NCI-H345 treated with DMSO at 0.1 percent for 48 hours (cell line): ENCODE measurements at regions not wholly inside any gene's neighbourhood (a gene's known extent, or its start where the extent isn't known, plus 50 kb on each side); places are given as distances from the start of the nearest gene placed in this dataset.

Source experiments
- DNase-seq: peaks from one replicate; lab custom pipeline; 2025; ENCODE audit not compliant: unreplicated experiment; lab: John Stamatoyannopoulos, UW

DNA sequence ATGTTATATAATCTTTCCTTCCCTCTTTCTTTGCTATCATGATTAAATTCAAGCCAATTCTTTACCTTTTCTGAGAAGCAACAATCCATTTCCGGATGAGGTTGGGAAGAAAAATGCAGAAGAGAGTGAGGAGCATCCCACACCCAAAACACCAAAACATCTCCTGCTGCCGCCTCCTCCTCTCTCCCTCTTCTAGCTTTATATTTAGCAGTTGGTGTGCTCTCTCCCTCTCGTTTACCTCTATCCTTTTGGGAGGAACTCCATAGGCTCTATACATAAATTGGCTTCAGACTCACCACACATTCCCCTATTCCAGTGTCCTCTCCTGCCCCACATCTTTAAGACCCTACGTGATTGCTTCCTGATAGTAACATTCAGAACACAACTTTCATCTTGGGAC is 332.2 kb upstream of the PLXNA2 start:
- DNase-seq = no peak

DNA sequence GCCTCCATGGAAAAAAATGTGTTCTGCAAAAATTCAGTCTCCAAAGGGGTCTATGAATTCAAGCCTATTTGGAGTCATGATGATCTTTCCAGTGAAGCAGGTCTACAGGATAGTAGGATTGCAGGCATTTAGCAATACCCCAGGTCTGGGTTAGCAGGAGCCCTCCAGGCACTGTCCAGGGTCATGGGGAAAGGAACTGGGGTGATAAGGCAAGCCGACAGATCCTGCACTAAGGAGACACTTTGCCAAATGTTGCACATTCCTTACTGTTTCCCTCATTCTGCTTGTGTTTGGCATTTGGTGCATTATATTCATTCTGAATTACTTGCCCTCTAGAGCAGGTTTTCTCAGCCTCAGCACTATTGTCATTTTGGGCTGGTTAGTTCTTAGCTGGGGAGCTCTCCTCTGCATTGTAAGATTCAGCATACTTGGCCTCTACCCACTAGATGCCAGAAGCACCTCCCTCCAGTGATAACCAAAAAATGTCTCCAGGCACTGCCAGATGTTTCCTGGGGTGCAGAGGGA is 333.3 kb upstream of the PLXNA2 start:
- DNase-seq = no peak

DNA sequence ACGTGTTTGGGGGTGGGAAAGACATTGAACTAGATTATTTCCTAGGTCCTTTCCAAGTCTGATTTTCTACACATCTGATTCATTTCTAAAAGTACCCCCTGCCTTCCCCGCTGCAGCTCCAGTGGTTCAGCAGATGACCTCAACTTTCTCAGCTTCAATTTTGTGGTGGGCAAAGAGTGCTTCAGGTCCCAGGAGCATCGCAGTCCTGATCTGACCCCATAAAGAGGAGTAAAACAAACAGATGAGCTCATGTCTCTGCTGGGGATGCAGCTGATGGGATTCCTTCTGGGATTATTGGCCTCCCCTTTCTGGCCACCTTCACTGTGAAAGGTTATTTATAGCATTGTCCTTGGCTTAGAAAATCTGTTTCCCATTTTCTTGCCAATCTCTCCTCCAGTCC is 337.0 kb upstream of the PLXNA2 start:
- DNase-seq = no peak

DNA sequence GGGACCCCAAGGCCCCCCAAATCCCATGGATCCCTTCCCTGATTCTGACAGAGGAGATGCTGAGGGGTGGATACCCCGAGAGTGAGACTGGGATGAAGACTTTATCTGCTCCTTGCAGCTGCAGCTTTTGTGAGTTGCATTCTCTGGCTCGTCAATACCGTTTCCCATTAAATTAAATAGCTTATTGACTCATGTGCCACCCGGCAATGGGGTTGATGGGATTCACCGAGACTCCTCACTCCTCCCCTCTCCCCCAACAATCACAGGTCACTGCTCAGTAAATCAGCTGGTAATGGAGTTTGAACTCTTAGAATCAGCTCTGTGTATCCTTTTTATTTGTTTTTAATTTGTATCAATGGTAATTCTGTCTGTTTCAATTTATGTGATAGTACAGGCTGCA is 337.5 kb upstream of the PLXNA2 start:
- DNase-seq = no peak

DNA sequence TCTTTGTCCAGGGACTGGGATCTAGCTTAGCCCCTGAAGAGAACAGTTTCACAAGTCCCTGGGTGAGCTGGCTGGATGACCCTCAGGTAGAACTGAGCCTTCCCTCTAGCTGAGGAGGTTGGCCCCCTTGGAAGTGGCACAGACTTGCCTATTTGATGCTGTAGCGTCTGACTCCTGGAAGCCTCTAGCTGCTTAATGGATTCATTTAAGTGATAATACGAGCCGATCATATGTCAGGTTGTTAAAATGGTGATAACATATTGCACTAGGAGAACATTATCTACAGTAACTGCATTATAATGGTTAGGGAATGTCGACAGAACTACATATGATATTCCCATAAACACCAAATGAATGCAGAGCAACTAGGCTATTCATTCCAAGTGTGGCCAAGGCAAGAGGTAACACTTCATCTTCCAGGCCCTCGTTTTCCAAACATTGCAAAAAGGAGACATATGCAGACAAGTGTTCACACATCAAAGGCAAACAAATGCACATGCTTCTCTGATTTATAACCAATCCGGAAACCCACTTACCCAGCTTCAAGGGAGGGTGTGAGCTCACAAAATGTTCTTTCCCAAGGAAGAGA is 340.1 kb upstream of the PLXNA2 start:
- no peak for DNase-seq

DNA sequence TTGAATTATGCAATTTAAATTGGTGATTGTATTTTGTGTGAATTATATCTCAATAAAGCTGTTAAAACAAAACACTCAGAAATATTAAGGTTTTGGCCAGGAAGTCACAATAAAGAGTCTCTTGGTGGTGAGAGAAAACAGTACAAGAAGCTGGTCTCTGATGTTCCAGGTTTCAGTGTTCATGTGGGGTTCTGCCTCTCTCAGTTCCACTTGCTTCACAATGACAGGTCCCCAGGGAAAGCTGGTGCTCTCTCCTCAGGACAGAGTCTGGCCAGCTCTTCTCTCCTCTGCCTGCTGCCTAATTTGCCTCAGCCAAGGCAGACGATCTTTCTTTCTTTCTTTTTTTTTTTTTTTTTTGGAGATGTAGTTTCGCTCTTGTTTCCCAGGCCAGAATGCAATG is 342.9 kb upstream of the PLXNA2 start:
- DNase-seq = no peak

DNA sequence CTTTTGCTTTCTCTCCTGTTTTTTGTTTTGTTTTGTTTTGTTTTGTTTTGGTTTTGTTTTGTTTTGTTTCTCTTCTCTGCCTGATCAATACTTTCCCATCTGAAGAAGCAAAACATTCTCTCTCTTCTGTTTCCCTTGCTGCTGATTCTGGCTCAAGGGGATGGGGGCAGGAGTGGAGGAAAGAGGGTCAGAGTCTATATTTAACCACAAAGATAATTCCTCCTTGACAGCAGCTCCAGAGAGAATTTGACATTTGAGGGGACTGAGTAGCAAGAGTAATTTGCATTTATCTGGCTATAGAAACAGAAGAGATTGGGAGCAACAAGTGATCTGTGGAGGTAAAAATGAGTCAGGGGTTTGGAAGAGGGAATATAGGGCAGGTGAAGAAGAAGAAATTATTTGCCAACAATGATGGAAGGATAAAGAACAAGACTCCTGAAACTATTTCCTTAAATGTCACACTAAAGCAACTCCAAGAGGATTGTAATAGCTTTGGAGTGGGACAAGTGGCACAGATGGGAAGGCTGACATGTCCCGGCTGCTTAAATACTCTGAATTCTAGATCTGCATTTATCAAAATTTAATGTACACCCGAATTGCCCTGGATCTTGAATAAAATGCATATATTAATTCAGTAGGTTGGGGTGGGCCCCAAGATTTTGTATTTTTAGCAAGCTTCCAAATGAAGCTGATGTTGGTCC is 349.3 kb upstream of the PLXNA2 start:
- no peak for DNase-seq

DNA sequence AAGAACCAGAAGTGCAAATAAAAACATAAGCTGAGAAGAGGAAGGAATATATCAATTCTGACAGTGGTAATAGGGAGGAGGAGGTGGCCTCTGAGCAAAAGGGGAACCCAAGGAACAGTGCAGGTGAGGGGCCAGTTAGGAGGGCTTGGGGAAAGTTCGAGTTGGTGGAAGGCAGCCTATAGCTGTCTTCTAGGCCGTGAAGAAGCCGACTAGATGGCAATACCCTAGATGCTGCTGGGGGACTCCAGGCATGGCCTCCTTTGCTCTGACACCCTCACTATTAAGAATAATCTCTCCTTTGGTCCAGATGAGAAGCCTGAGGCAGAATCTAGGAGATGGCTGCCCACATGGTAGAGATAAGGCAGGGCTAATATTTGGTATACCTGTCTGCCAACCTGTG is 351.1 kb upstream of the PLXNA2 start:
- no peak for DNase-seq

DNA sequence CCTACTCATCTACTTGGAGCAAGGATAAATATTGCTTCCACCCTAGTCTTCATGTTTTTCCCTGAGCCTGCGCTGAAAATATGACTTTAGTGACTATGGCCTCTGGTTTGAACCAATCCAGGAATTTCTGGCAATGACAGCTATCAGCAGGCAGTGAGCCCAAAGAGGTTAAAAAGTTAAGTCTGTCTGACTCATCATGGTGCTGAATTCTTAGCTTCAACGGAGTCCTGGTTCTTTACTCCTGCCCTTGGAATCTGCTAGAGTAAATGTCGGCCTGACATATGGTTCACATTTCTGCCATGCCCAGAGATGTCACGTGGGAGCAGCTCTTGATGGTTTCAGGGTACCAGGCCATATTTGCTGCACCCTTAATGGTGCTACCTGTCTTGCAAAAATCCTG is 351.6 kb upstream of the PLXNA2 start:
- no peak for DNase-seq

DNA sequence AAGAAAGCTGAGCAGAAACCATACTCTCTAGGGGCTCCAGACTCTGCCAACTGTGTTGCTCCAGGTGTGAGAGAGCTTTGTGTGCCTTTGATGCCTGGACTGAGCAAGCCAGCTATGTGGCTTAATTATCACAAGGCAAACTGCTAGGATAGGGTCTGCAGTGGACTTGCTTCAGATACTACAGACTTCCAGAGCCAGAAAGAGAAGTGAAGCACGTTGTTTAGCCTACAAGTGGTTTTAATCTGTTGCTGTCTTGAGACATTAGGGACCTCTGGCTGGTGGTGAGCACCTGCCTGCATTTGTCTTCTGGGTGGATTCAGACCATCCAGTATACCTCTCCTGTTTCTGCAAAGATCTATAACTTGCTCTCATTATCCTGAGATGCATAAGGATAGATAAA is 353.4 kb upstream of the PLXNA2 start:
- DNase-seq = no peak

DNA sequence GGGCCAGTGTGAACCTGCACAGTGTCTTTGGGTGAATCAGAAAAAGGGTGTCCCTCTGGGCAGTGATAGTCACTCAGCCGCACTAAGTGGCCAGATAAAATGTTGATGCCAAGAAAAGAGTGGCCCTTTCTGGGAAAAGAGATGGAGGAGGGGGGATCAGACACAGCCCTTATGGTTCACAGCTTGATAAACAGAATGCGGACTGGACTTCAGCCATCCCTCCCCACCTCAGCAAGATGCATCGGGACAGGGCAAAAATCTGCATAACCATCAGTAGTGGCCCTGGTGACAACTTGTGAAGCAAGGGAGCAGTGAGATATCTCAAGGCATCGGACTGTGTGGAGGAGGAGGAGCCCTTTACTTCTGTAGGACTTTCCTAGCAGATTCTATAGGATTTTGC is 353.8 kb upstream of the PLXNA2 start:
- no peak for DNase-seq

DNA sequence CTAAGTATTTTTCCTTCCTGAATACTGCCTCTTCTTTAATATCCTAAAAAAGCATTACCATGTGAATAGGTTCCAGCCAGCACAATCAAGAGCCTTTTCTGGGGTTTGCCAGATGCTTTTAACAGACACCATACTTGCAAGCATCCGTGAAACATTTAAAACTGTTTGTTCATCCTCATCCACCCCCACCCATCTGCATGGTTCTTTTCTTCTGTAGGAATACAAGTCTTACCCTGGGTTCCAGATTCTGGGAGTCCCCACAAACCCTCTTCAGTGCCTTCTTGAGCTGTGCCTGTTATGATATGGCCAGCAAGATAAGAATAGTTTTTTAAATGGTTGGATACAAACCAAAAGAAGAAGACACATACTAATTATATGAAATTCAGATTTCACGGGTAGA is 354.9 kb upstream of the PLXNA2 start:
- peak; percentile 14 for DNase-seq

DNA sequence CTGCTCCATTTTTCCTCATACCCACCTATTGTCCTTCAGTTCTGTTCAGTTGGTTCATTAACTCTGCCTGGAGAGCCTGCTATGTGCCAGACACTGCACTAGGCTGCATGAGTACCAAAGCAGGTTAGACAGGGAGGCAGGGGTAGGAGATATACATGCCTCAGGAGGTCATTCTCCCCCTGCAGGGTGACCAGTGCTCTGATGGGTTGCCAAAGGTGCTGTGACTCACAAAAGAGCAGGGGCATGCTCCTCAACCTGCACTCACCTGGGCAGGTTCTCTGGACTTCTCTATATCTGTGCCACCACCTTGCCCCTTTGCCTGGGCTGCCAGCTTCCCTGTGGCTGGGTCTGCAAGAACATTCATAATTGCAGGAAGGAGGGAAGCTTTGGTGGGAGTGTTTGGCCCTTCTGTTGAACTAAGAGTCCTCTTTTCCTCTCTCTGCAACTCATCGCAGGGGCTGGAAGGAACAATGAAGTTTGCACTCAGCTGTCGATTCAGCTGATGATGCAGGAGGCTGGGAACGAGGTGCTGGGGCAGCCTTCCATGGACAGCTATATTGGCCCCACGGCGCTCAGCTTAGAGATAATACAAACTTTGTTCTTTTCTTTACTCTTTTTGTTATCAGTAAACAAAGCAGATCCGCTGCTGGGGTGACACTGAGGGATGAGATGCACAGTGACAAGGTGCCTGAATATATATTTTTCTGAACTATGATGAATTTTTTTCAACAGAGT is 356.4 kb upstream of the PLXNA2 start:
- peak; percentile 9 for DNase-seq

DNA sequence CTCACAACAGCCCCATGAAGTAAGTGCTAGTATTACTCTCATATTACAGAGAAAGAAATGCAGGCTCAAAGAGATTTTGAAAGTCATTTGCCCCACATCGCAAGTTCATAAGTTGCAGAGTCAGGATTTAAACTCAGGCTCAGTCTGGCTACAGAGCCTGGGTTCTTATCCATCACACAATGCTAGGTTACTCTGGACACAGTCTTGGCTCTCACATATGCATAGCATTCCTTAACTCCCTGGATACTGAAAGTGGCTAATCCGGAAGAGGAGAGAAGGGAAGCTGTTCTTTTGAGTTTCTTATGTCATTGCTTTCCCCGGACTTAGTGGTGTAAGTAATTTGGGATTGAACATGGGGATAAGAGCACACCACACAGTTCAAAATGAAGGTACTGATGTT is 357.4 kb upstream of the PLXNA2 start:
- DNase-seq = no peak

DNA sequence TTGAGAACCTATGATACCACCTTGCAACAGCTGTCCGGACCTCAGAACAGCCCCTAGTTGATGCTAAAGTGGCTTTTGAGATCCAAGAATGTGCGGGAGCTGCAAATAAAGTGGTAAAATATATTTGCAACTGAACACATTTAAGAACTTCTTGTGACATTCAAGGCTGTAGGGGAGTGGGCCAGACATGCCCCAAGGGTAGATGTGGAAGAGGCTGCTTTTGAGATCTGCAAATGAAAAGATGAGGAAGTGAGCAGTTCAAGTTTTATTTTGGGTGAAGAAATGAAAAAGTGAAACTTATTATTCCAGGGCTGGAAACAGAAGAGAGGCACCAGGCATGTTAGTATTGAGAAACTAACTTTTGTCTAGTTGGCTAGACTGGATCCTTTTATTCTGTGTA is 359.5 kb upstream of the PLXNA2 start:
- no peak for DNase-seq

DNA sequence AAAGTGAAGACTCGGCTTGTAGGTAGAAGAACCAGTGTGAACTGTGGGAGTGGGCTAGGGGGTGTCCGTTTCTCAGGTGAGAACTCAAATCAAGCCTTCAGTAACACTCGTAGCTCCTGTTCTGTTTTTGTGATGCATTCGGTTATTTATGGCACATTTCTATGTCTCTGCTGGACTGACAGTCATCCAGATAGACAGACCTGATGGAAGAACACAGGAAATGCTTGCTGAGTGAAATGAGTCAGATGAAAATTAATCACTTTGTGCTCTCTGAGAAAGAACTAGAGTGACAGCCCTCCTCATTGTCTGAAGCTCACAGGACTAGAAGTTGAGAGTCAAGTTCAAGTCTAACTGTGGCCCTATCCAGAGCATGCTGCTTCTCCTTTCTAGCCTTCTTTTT is 360.1 kb upstream of the PLXNA2 start:
- no peak for DNase-seq

DNA sequence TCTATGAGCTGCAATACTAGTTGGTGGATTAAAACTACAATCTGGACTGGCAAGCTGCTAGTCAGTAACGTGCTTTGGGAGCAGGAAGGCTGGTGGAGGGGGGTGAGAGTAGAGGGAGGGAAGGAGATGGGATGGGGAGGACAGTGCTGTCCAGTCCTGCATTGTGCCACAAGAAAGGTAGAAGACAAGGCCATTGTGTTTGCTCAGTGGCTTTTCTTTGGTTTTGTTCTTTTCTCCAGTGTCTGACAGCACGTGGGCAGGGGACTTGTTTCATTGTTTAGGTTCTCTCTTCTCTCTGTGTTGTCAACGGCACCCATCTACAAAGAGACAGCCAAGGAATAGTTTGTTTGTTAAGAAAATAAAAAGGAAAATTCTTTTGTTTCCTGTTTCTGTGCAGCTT is 362.8 kb upstream of the PLXNA2 start:
- no peak for DNase-seq

DNA sequence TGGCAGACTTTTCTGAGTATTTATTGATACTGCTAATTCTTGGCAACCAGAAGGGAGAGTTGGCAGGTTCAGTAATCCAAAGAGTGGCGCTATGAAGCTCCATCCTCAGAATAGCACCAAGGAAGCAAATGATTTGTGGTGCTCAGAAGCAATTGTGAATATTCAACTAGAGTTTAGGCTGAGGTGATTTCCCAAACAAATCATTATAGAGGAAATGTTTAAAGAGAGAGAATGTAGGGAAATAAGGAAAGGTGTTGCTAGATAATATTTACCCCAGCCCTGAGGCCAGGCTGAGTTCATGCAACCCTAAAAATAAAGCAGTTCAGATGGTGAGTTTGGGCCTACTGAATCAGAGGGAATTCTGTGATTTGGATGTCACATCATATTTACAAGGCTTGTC is 363.4 kb upstream of the PLXNA2 start:
- DNase-seq = no peak

DNA sequence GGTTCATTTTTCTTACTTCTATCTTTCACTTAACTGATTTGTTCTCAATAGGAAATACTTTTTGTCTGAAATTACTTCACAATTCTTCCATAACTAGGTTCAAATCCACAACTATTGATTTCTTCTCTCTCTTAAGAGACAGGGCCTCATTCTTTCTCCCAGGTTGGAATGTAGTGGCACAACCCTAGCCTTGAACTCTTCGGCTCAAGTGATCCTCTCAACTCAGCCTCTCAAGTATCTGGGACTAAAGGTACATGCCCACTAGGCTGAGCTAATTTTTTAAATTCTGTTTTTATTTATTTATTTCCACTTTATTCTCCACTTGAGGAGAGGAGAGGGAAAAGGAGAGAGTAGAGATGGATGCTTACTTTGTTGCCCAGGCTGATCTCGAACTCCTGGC is 370.4 kb upstream of the PLXNA2 start:
- DNase-seq = no peak

DNA sequence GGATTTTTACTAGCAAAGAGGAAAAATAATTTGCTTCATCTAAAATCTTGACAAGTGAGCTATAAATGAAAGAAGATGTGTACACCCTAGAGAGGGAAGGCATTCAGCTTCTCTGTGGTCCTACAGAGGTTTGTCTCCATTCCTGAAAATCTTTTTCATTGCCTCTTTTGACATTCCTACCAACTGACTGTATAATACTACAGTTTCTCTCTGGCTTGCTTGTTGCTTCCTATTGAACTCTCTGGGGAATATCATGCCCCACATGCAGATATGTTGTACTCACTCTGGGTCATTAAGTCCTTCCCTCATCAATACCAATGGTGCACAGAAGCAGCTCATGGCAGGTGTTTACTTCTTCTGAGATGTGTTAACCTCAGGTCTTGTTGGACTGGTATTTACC is 371.2 kb upstream of the PLXNA2 start:
- DNase-seq = no peak

DNA sequence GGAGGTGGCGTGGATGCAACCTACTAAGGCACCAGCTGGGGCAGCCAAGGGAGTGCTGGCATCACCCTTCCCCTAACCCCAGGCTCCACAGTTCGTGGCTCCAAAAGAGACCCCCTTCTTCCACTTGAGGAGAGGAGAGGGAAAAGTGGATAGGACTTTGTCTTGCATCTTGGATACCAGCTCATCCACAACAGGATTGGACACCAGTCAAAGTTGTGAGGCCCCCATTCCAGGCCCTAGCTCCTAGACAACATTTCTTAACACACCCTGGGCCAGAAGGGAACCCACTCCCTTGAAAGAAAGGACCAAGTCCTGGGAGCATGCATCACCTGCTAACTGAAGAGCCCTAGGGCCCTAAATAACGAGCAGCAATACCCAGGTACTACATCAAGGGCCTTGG is 372.6 kb upstream of the PLXNA2 start:
- no peak for DNase-seq
